ENCODE measurements at regions not wholly inside any gene's neighbourhood (a gene's known extent, or its start where the extent isn't known, plus 50 kb on each side); places are given as distances from the start of the nearest gene placed in this dataset.
"Not testable (repeated sequence)": the region's sequence is repeated elsewhere in the genome, so short reads cannot be mapped to it uniquely, and the experiment has no call there.

GRCh38 chrX:109790511-109790910, 57.5 kb upstream of the ACSL4 start:
- TF ChIP-seq, protein P1, sequence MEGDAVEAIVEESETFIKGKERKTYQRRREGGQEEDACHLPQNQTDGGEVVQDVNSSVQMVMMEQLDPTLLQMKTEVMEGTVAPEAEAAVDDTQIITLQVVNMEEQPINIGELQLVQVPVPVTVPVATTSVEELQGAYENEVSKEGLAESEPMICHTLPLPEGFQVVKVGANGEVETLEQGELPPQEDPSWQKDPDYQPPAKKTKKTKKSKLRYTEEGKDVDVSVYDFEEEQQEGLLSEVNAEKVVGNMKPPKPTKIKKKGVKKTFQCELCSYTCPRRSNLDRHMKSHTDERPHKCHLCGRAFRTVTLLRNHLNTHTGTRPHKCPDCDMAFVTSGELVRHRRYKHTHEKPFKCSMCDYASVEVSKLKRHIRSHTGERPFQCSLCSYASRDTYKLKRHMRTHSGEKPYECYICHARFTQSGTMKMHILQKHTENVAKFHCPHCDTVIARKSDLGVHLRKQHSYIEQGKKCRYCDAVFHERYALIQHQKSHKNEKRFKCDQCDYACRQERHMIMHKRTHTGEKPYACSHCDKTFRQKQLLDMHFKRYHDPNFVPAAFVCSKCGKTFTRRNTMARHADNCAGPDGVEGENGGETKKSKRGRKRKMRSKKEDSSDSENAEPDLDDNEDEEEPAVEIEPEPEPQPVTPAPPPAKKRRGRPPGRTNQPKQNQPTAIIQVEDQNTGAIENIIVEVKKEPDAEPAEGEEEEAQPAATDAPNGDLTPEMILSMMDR (conservative IDR thresholded peaks at IDR 0.05 in 1 of 2, IDR thresholded peaks at IDR 0.05 in 1 of 2; ENCODE audit: extremely low read depth in 1 of 2, insufficient read depth in 1 of 2, low read depth in 1 of 2, low read length in 2 of 2): not testable (repeated sequence)
- not testable (repeated sequence) for TF ChIP-seq EZH2 (IDR thresholded peaks at IDR 0.05; ENCODE audit: borderline replicate concordance, low read length)
